GM18505 (cell line): ENCODE measurements at regions not wholly inside any gene's neighbourhood (a gene's known extent, or its start where the extent isn't known, plus 50 kb on each side); places are given as distances from the start of the nearest gene placed in this dataset.

Source experiments
- ATAC-seq: cut with Tn5 transposase; IDR thresholded peaks from one replicate; pipeline ENCODE4 v1.9.1; 2021; ENCODE audit not compliant: unreplicated experiment
- POLR2A ChIP-seq: IDR thresholded peaks from 4 replicates; pipeline ENCODE4 v1.6.1; 2011; ENCODE audit warnings: borderline replicate concordance; ENCODE audit not compliant: insufficient read depth, insufficient read length; ENCODE audit errors: extremely low read depth

DNA sequence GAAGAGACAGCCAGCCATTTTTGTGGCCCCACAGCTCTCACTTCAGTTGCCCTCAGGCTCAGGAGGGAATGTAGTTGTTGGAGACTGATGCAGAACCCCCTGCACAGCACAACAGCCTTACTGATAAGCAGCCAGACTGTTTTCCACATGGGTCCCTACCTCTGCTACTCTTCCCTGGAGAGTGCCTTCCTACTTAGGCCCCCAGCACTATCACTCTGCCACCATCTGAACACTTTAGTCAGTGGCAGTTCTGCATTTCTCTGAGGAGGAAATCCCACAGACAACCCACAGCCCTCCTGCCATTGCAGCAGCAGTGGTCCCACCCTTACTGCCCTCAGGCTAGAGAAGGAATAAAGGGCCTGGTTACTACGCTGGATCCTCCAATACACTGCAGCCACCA, 61.8 kb upstream of the PTPRD start:
- no peak for TF ChIP-seq POLR2A
- no peak for ATAC-seq

DNA sequence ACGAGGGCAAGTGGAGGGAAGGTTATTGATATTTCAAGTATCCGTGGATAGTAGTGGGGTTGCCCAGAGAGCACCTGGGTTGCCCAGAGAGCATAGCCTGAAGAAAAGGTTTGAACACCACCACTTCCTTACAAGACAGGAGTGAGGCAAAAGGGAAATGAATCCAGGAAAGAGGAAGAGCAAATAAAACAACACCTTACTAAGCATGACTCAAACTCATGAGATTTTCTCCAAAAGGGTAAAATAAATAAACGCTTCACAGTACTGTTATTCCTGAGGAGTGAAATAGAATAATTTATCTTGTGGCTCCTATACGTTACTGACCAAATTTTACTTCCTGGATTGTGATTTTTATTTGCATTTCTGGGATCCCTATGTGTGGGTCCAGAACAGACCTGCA, 65.2 kb upstream of the PTPRD start:
- TF ChIP-seq POLR2A, result no peak
- no peak for ATAC-seq

DNA sequence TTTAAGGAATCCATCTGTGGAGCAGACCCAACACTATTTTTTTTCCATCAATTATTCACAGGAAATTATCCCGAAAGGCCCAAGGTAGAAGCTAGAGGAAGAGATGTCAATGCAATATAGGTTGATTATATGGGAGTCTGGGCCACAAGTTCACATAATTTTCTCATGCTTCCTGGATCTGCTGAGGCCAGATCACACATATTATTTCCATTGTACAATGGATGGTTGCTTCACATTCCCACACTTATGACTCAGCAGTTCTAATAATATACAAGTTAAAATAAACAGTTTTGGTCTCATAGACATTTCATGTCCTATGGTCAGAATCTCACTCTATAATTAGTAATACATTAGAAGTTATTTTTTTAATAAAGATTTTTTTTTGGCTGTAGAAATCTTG, 66.0 kb upstream of the PTPRD start:
- ATAC-seq, result no peak

DNA sequence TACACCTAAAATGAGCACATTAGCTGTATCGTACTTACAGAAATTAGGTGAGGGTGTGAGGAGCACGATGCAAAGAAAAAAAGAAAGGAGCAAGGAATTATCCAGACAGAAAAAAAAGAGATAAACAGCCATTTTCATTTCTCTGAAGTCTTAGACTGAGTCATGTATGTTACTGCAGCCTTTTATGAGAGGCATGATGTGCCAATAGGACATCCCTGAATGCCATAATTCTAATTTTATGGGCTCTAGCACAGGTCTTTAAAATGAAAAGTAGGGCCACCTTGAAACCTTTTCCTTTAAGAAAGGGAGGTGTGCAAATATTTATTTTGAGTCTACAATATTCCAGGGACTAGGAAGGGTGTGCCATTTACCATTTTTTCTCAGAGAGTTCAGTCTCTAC, 74.1 kb upstream of the PTPRD start:
- no peak for ATAC-seq
- no peak for TF ChIP-seq POLR2A

More for the DNA sequence above, 66.0 kb upstream of the PTPRD start:
- no peak for TF ChIP-seq POLR2A

DNA sequence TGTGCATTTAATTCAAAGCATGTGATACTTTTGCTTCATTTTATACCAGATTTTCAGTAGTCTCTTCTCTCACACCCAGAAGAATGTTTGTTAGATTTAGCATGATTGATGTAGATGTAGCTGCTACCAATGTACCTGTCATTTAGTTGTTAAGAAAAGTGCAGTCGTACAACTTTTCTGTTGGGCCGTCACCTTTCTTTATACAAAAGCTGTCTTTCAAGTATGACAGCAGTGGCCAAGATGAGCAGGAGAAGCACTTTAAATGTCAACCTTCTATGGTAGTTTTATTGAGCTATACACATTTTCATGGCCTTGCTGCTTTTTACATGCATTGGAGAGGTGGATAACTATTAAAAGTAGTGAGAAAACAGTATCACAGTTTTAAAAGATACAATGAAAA, 77.7 kb upstream of the PTPRD start:
- TF ChIP-seq POLR2A, result no peak
- ATAC-seq, result no peak

DNA sequence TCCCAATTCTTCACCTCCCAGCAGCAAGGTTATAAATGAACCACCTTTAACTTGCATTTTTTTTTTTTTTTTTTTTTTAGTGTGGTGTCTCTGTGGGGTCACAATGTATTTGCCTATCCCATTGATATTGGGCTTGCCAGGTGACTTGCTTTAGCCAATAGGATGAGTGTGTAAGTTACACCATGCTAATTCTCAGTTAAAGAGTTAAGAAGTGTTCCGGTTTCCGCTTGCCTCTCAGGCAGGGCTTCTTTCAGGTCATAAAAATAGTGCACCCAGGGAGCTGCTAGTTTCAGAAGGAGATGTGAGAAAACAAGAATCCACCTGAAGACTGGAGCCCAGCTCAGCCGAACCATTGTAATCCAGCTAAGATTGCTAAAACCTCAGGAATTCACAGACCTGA, 84.2 kb upstream of the PTPRD start:
- no peak for TF ChIP-seq POLR2A
- no peak for ATAC-seq

DNA sequence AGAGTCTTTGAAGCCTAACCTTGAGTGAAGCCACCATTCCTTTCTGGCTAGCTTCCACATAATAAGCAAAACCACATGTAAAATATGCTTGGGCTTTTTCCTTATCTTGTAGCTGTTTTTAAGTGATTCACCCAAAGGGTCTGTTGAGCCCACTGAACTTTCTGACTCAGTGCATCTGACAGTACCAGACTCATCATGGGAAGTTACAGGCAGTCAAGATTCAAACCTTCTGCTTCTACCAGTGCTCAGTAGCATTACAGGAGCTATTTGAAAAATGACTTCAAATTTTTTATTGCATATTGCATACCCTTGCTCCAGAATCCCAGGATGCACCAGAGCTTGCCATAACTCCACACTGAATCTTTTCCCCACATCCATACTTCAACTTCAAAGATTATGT, 87.5 kb upstream of the PTPRD start:
- TF ChIP-seq POLR2A, result no peak

DNA sequence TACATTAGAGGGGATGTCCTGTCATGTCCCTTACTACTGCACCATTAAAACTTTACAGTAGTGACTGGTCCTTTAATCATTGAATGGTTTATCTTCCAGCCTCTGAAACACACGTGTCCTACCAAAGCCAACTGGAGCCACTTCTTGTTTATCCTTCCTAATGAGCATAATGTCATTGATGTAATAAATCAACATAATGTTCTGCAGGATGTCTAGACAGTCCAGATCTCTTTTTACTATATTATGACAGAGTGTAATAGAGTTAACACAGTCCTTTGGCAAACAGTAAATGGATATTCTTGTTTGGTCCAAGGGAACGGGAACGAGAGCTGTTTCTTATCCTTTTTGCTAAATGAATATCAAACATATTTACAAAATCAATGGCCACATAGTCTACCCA, 88.1 kb upstream of the PTPRD start:
- no peak for ATAC-seq
- no peak for TF ChIP-seq POLR2A

More for the DNA sequence above, 87.5 kb upstream of the PTPRD start:
- no peak for ATAC-seq

DNA sequence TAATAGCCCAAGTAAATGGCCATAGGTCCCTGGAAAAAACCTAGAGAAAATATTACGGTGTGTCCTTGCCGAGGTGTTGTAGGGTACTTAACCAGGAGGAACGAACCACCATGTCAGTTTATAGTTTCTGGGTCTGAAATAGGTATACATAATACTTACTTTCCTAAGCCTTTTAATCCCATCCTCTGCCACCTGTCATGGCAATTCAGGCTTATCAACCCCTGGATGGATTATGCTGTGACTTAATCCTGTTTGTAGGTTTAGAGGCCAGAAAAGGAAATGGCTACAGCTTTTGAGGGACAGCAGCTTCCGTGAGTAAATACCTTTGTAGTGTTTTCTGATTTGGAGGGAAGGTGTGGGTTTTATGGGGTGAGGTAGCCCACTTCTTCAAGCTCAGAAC, 89.1 kb upstream of the PTPRD start:
- no peak for TF ChIP-seq POLR2A
- ATAC-seq, result no peak

DNA sequence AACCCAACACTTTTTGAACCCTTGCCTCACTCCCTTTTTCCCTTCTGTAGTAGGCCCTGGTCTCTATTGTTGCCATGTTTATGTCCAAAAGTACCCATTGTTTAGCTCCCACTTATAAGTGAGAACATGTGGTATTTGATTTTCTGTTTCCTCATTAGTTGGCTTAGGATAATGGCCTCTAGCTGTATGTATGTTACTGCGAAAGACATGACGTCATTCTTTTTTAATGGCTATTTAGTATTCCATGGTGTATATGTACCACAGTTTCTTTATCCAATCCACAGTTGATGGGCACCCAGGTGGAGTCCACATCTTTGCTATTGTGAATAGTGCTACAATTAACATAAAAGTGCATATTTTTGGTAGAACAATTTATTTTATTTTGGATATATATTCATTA, 90.3 kb upstream of the PTPRD start:
- ATAC-seq, result no peak
- TF ChIP-seq POLR2A, result no peak

DNA sequence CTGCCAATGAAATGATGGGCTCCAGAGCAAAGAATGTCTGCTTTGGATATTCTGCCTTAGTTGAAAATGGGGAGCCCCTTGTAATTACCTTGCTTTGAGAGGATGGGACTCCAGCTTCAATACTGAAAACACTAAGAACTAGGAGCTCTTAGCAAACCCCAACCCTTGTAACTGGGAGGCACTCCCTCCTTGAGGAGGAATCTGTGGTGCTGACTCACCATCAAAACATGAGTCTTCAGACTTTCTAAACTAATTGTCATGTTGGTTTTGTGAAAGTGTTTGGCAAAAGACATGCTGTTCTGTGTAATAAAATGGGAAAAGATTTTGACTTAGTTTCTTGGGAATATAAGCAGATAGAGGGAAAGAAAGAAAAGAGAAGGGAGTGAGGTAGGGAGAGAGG, 91.9 kb upstream of the PTPRD start:
- no peak for TF ChIP-seq POLR2A
- no peak for ATAC-seq

DNA sequence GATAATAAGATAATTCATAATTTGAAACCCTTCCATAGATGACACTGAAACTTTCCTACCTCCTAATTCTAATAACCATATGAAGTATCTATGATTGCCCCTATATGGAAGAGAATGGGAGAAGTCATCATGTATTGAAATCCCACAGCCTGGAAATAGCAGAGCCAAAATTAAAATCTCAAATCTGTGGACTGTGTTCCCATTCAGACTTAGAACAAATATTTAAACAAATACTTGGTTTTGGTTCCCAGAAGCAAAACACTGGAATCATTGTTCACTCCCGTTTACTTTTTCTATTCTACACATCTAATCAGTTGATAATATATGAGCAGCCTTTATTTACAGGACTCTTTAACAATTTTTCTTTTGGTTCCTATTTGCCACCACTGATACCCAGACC, 92.6 kb upstream of the PTPRD start:
- no peak for TF ChIP-seq POLR2A
- ATAC-seq, result no peak

DNA sequence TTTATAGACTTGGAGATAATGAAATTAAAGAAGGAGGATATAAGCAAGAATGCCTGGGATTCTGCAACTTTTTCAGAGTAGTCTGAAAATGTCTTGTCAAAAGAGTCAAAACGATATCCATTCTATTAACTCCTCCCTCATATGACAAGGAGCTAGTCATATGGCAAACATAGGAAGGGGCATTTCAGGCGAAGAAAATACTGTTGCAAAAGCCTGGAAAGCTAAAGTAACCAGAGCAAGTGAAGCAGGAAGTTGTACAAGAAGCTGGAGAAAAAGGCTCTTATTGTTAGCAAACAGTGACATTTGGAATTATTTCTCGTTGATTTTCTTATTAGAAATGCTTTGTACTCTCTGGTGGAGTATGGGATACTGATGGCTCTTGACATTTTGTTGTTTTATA, 94.0 kb upstream of the PTPRD start:
- TF ChIP-seq POLR2A, result no peak
- ATAC-seq, result no peak

DNA sequence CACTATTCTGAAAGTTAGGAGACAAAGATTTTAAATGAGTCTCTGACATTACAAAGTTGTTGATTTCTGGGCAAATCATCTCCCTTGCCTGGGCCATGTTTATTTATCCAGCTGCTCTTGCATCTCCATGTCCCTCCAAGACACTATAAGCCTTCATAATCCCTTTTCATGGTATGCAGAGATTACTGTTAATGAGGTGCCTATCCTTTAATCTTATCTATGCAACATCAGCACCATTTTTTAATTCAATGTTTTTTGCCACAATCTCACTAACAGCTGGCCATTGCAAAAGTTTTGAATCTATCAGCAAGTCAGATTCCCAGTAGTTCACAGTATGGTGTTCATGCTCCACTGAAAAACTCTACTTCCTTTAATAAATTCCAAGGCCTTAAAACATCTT, 108.5 kb upstream of the PTPRD start:
- TF ChIP-seq POLR2A, result no peak
- no peak for ATAC-seq

DNA sequence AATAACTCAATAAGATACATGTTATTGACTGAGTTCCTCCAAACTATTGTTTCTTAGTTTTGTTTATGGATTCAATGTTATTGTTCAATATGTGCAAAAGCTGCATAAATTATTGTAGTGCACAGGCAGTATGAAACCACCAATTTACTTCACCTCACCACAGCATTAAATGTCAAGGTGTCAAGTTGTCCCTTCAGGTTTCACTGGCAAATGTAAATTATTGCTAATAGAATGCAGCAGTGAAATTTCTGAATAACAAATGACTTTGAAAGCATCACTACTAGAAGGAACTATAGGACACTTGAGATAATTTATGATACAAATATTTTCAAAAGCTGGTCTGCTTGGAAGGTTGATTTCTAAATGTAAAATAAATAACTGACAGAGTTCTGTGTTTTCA, 116.4 kb upstream of the PTPRD start:
- ATAC-seq, result no peak
- no peak for TF ChIP-seq POLR2A
